Hematopoietic multipotent progenitor cell (in vitro differentiated cells): ENCODE measurements at regions not wholly inside any gene's neighbourhood (a gene's known extent, or its start where the extent isn't known, plus 50 kb on each side); places are given as distances from the start of the nearest gene placed in this dataset.
A peak's percentile ranks its signal among the peaks of the same experiment; 100 is the strongest.

Source experiments
- DNase-seq, 3 donors: peaks; one replicate each; pipeline ENCODE4 v3.0.0-alpha.2; 2011 to 2015; ENCODE audit warnings: low read depth in 2 of 3, low spot score in 2 of 3

GRCh38 chr1:175894581-175894980 is 151.2 kb upstream of the TNR start:
- DNase-seq: no peak

GRCh38 chr1:175893192-175893591 is 149.8 kb upstream of the TNR start:
- DNase-seq: no peak

GRCh38 chr1:175892686-175893085 is 149.3 kb upstream of the TNR start:
- no peak for DNase-seq

- DNase-seq: no peak
Measured at GRCh38 chr1:175891783-175892309, 148.5 kb upstream of the TNR start.

GRCh38 chr1:175890958-175891357 is 147.6 kb upstream of the TNR start:
- DNase-seq: no peak

GRCh38 chr1:175889848-175890247 is 146.5 kb upstream of the TNR start:
- DNase-seq: no peak

- DNase-seq: no peak
Measured at GRCh38 chr1:175888996-175889395, 145.6 kb upstream of the TNR start.

- DNase-seq: peak in 2 of 3 donors; percentile 29 to 50
Measured at GRCh38 chr1:175887981-175888428, 144.6 kb upstream of the TNR start.

- DNase-seq: no peak
Measured at GRCh38 chr1:175887521-175887920, 144.1 kb upstream of the TNR start.

- DNase-seq: no peak
Measured at GRCh38 chr1:175885326-175885725, 141.9 kb upstream of the TNR start.

GRCh38 chr1:175884369-175884768 is 141.0 kb upstream of the TNR start:
- DNase-seq: no peak

- no peak for DNase-seq
Measured at GRCh38 chr1:175882192-175882591, 138.8 kb upstream of the TNR start.

- no peak for DNase-seq
Measured at GRCh38 chr1:175881246-175881976, 138.0 kb upstream of the TNR start.

GRCh38 chr1:175878775-175879174 is 135.4 kb upstream of the TNR start:
- DNase-seq: no peak

- DNase-seq: no peak
Measured at GRCh38 chr1:175877939-175878737, 134.7 kb upstream of the TNR start.

- DNase-seq: no peak
Measured at GRCh38 chr1:175875556-175875955, 132.2 kb upstream of the TNR start.

- no peak for DNase-seq
Measured at GRCh38 chr1:175874081-175874480, 130.7 kb upstream of the TNR start.

- no peak for DNase-seq
Measured at GRCh38 chr1:175873290-175873935, 130.0 kb upstream of the TNR start.

GRCh38 chr1:175872588-175872987 is 129.2 kb upstream of the TNR start:
- DNase-seq: no peak

- no peak for DNase-seq
Measured at GRCh38 chr1:175871647-175872046, 128.3 kb upstream of the TNR start.

GRCh38 chr1:175870217-175870616 is 126.8 kb upstream of the TNR start:
- DNase-seq: no peak
